Activated CD8-positive, alpha-beta memory T cell treated with anti-CD3 and anti-CD28 coated beads, Interleukin-2, amount 50 U/mL, for 4 hours (primary cell): ENCODE measurements at regions not wholly inside any gene's neighbourhood (a gene's known extent, or its start where the extent isn't known, plus 50 kb on each side); places are given as distances from the start of the nearest gene placed in this dataset.

Experiments used
- DNase-seq: peaks from one replicate; pipeline ENCODE4 v3.0.0-alpha.2; 2020

- no peak for DNase-seq
Observed at GRCh38 chr5:61623401-61624069, 291.5 kb downstream of the ZSWIM6 start.

GRCh38 chr5:61624553-61625136 lies 292.6 kb downstream of the ZSWIM6 start:
- no peak for DNase-seq

GRCh38 chr5:61625137-61625561 lies 293.1 kb downstream of the ZSWIM6 start:
- DNase-seq, result no peak

GRCh38 chr5:61625681-61626621 lies 293.9 kb downstream of the ZSWIM6 start:
- DNase-seq, result peak; percentile 23

- no peak for DNase-seq
Observed at GRCh38 chr5:61626639-61627282, 294.7 kb downstream of the ZSWIM6 start.

- DNase-seq, result no peak
Observed at GRCh38 chr5:61627531-61627930, 295.5 kb downstream of the ZSWIM6 start.

- DNase-seq, result no peak
Observed at GRCh38 chr5:61630908-61631307, 298.9 kb downstream of the ZSWIM6 start.

GRCh38 chr5:61631438-61631941 lies 299.4 kb downstream of the ZSWIM6 start:
- DNase-seq, result no peak

- DNase-seq, result no peak
Observed at GRCh38 chr5:61632064-61632463, 300.0 kb downstream of the ZSWIM6 start.

- DNase-seq, result no peak
Observed at GRCh38 chr5:61635271-61635670, 303.2 kb downstream of the ZSWIM6 start.

GRCh38 chr5:61637566-61637965 lies 305.5 kb downstream of the ZSWIM6 start:
- no peak for DNase-seq

- DNase-seq, result no peak
Observed at GRCh38 chr5:61638476-61638875, 306.4 kb downstream of the ZSWIM6 start.

- no peak for DNase-seq
Observed at GRCh38 chr5:61640179-61641021, 308.3 kb downstream of the ZSWIM6 start.

GRCh38 chr5:61641748-61642565 lies 309.9 kb downstream of the ZSWIM6 start:
- DNase-seq, result no peak

- DNase-seq, result no peak
Observed at GRCh38 chr5:61647672-61648071, 315.6 kb downstream of the ZSWIM6 start.

- no peak for DNase-seq
Observed at GRCh38 chr5:61649231-61649630, 317.2 kb downstream of the ZSWIM6 start.

- DNase-seq, result no peak
Observed at GRCh38 chr5:61649971-61650370, 317.9 kb downstream of the ZSWIM6 start.

GRCh38 chr5:61650661-61651060 lies 318.6 kb downstream of the ZSWIM6 start:
- DNase-seq, result no peak

- DNase-seq, result no peak
Observed at GRCh38 chr5:61651195-61651594, 319.1 kb downstream of the ZSWIM6 start.

GRCh38 chr5:61652916-61653315 lies 320.9 kb downstream of the ZSWIM6 start:
- DNase-seq, result no peak
